ENCODE measurements at regions not wholly inside any gene's neighbourhood (a gene's known extent, or its start where the extent isn't known, plus 50 kb on each side); places are given as distances from the start of the nearest gene placed in this dataset.

- in situ Hi-C loops (cut with MboI; ENCODE audit: low pct_unique_long_range_greater_than_20kb, low sequenced_read_pairs) = no loop called here
- DNase-seq = no peak
Measured at GRCh38 chr2:104598636-104599035, 255.3 kb upstream of the POU3F3 start.

DNA sequence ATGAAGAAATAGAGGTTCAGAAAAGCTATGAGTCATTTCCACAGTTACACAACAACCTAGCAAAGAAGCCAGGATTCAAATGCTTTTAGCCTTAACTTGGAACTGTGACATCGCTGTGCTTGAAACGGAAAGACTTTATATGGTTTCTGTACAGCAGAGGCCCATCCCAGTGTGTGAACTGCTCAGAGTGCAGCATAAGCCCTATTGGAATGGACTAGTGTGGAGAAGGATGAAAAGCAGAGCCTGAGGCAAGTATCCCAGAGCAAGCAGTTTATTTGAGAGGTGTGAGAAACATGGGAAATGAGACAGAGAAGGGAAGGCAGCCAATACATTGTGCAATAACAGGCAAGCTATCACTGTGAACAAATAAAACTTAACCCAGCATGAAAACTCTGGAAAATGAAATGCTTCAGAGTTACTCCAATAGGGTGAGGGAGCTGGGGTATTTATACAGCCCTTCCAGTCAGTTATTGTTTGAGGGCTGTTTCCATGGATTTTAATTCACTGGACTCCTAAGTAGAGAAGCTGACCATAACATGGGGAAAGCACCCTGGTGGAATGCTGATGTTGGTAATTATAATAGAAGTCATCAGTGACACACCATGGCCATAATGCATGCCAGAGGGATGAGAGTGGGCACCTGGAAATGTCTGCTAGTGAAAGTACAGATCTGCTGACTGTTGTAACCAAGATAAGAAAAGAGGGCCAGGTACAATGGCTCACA lies 254.0 kb upstream of the POU3F3 start:
- in situ Hi-C loops (cut with MboI; ENCODE audit: low pct_unique_long_range_greater_than_20kb, low sequenced_read_pairs) = no loop called here

DNA sequence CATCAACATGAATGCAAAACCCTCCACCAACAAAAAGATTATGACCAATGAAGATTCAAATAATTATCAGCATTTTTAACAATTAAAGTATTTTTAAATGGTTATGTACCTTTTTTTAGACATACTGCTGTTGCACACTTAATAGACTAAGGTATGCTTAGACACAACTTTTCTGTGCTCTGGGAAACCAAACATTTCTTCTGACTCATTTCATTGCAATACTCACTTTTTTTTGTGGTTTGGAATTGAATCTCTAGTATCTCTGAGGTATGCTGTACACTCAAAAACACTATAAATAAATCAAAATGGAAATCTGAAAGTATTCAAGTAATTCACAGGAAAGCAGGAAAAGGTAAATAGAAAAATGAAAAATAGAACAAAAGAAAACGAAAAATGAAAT lies 247.9 kb upstream of the POU3F3 start:
- no peak for DNase-seq
- in situ Hi-C loops (cut with MboI; ENCODE audit: low pct_unique_long_range_greater_than_20kb, low sequenced_read_pairs) = no loop called here

More for the DNA sequence above, 254.0 kb upstream of the POU3F3 start:
- DNase-seq = peak; percentile 38

GRCh38 chr2:104616856-104617255 lies 237.1 kb upstream of the POU3F3 start:
- in situ Hi-C loops (cut with MboI; ENCODE audit: low pct_unique_long_range_greater_than_20kb, low sequenced_read_pairs) = no loop called here
- DNase-seq = no peak

- in situ Hi-C loops (cut with MboI; ENCODE audit: low pct_unique_long_range_greater_than_20kb, low sequenced_read_pairs) = no loop called here
- peak; percentile 49 for DNase-seq
Measured at GRCh38 chr2:104620801-104621200, 233.1 kb upstream of the POU3F3 start.

DNA sequence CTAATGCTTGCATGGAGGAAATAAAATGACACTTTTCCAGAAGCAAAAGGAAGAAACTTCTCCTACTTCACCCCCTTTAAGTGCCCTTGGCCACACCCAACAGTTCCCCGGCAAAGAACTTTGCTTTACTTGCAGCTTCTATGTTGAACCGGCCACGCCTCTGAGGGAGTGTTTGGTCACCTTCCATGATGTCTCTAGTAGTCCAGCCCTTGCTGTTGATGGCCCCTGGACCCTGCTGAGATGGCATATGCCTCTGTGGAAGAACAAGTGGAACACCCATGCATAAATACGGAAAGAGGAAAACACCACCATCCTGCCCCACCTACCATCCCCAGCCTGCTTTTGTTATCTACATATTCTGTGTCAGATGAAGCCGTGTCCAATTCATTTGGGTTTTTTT lies 218.3 kb upstream of the POU3F3 start:
- DNase-seq = no peak
- in situ Hi-C loops (cut with MboI; ENCODE audit: low pct_unique_long_range_greater_than_20kb, low sequenced_read_pairs) = loop anchor here (25.0 kb wide), 1 partner anchor 227 kb away; the partner anchor contains the start of gene POU3F3

DNA sequence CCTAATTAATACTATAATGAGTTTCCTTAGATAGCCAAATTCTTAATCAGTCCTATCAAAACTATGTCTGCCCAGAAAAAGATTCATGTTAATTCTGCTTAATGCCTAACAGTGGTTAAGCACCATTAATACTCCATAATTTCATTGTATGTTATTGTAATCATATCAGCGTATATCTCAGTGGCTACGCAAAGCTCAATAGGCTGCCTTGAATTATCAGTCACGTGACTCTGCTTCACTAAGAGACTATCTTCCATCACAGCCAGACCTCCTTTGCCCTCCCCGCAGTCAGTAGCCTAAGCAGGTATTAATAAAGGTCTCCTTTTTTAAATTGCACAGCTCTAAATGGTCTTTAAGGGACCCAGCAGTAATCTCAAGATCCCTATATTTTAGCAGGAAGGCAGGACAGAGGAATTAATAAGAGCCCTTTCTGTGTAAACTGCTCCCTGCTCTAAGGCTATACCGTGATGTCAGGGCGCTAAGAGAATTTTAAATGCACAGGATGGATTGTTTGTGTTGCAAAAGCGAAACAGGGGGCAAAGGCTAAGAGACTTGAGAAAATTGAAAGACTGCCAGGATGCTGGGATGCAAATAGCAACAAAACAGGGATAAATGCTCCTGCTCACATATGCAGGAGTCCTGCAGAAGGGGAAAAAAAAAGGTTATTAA lies 215.6 kb upstream of the POU3F3 start:
- in situ Hi-C loops (cut with MboI; ENCODE audit: low pct_unique_long_range_greater_than_20kb, low sequenced_read_pairs) = loop anchor here (25.0 kb wide), 1 partner anchor 224 kb away; the partner anchor contains the start of gene POU3F3
- DNase-seq = no peak

DNA sequence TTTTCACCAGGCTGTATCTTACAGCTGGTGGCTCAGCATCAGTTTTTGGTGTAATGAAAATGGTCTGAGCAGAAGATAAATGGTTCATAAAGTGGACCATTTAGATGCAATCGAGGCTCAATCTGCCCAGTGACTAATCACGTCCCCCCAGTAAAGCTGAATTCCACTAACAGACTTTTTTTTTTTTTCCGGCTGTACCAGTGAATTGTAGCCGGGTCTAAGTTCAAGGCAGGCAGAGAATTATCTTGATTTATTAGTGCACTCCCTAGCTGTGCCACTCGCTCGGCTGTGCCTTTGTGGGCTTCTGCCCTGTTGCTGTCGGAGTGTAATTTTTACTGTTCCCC lies 215.1 kb upstream of the POU3F3 start:
- in situ Hi-C loops (cut with MboI; ENCODE audit: low pct_unique_long_range_greater_than_20kb, low sequenced_read_pairs) = loop anchor here (25.0 kb wide), 1 partner anchor 223 kb away; the partner anchor contains the start of gene POU3F3
- DNase-seq = no peak

- peak; percentile 98 for DNase-seq
- in situ Hi-C loops (cut with MboI; ENCODE audit: low pct_unique_long_range_greater_than_20kb, low sequenced_read_pairs) = loop anchor here (25.0 kb wide), 1 partner anchor 221 kb away; the partner anchor contains the start of gene POU3F3
Measured at GRCh38 chr2:104641786-104642185, 212.1 kb upstream of the POU3F3 start.

GRCh38 chr2:104648376-104648775 lies 205.5 kb upstream of the POU3F3 start:
- in situ Hi-C loops (cut with MboI; ENCODE audit: low pct_unique_long_range_greater_than_20kb, low sequenced_read_pairs) = loop anchor here (25.0 kb wide), 1 partner anchor 214 kb away; the partner anchor contains the start of gene POU3F3
- DNase-seq = no peak

DNA sequence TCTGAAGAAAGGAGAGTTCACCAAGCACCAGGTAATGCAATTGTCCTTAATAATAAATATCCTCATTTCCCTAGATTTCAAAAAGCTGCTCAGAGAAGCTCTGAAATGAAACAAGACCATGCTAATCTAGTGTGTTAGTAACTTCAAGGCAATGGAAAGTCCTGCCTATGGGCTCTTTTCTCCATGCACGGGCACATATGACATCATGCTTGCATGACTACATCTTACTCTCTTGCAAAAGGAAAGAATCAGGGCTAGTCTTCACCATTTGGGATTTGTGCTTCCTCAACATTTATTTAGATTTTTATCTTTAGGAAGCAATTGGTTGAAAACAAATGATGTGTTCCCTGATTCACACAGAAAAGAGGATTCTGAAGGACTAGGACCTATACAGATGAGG lies 204.0 kb upstream of the POU3F3 start:
- in situ Hi-C loops (cut with MboI; ENCODE audit: low pct_unique_long_range_greater_than_20kb, low sequenced_read_pairs) = loop anchor here (25.0 kb wide), 1 partner anchor 212 kb away; the partner anchor contains the start of gene POU3F3
- no peak for DNase-seq

DNA sequence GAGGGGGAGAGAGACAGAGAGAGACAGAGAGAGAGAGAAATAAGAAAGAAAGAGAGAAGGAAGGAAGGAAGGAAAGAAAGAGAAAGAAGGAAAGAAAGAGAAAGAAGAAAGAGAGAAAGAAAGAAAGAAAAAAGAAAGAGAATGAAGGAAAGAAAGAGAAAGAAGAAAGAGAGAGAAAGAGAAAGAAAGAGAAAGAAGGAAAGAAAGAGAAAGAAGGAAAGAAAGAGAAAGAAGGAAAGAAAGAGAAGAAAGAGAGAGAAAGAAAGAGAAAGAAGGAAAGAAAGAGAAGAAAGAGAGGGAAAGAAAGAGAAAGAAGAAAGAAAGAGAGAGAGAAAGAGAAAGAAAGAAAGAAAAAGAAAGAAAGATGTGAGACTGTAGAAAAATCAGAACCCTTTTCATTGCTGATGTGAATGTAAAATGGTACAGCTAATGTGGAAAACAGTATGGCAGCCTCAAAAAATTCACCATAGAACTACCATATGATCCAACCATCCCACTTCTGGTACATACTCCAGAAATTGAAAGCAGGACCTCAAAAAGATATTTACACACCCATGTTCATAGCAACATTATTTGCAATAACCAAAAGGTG lies 203.4 kb upstream of the POU3F3 start:
- no peak for DNase-seq
- in situ Hi-C loops (cut with MboI; ENCODE audit: low pct_unique_long_range_greater_than_20kb, low sequenced_read_pairs) = no loop called here

DNA sequence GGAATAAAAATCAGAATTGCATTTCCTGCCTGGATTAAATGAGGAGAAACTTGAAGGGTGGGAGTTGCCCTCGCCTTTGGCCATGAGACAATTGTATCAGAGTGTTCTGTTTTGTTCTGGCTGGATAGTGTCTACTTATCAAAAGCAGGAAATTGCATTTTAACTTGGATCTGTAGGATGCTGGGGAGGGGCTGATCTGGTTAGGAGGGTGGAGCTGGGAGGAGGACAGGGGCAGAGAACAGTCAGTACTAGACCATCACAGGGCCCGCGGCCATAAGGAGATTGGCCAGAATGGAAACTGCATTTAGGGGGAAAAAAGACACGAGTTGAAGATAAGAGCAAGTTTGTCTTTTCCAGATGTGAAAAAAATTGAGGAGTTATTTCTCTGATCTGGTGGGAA lies 199.1 kb upstream of the POU3F3 start:
- peak; percentile 44 for DNase-seq
- in situ Hi-C loops (cut with MboI; ENCODE audit: low pct_unique_long_range_greater_than_20kb, low sequenced_read_pairs) = no loop called here

GRCh38 chr2:104656571-104657163 lies 197.2 kb upstream of the POU3F3 start:
- in situ Hi-C loops (cut with MboI; ENCODE audit: low pct_unique_long_range_greater_than_20kb, low sequenced_read_pairs) = no loop called here

GRCh38 chr2:104658144-104658835 lies 195.6 kb upstream of the POU3F3 start:
- in situ Hi-C loops (cut with MboI; ENCODE audit: low pct_unique_long_range_greater_than_20kb, low sequenced_read_pairs) = no loop called here
- peak; percentile 96 for DNase-seq

More at GRCh38 chr2:104656571-104657163, 197.2 kb upstream of the POU3F3 start:
- DNase-seq = peak; percentile 89

- in situ Hi-C loops (cut with MboI; ENCODE audit: low pct_unique_long_range_greater_than_20kb, low sequenced_read_pairs) = no loop called here
- peak; percentile 56 for DNase-seq
Measured at GRCh38 chr2:104658904-104659591, 194.9 kb upstream of the POU3F3 start.

DNA sequence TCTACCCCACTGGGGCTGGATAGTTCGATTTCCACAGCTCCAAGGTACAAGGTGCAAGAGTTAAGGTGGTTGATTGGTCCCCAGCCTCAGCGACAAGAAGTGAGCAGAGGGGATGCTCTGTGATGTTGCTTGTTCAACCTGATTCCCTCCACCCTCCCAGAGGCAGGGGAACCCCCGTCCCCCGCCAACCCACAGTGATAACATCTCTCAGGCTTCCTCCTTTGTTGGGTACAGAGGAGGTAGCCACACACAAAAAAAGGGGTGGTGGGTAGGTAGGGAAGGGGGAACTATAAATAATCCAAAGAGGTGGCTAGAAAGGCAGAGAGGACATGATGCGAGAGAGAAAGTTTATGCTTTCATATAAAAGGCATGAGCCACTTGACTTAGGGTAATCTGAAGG lies 192.9 kb upstream of the POU3F3 start:
- in situ Hi-C loops (cut with MboI; ENCODE audit: low pct_unique_long_range_greater_than_20kb, low sequenced_read_pairs) = no loop called here
- no peak for DNase-seq

- no peak for DNase-seq
- in situ Hi-C loops (cut with MboI; ENCODE audit: low pct_unique_long_range_greater_than_20kb, low sequenced_read_pairs) = no loop called here
Measured at GRCh38 chr2:104664672-104665071, 189.2 kb upstream of the POU3F3 start.

DNA sequence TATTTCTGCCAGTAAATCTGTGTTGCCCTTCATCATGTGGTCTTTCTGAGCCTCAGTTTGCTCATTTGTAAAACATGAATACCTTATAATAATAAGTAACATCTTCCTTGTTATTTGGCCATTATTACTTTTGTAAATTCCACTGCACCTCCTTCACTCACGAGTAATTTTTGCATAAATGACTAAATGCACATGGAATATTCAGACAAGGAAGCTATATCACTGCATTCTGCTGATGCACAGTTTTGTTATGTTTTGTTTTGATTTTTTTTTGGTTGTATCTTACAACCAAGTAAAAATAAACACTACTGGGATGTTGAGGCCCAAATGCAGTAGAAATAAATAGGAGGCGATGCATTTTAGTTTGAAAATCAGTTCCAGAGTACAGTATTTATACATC lies 185.3 kb upstream of the POU3F3 start:
- in situ Hi-C loops (cut with MboI; ENCODE audit: low pct_unique_long_range_greater_than_20kb, low sequenced_read_pairs) = no loop called here

More for the DNA sequence above, 185.3 kb upstream of the POU3F3 start:
- DNase-seq = no peak
